ENCODE measurements at regions not wholly inside any gene's neighbourhood (a gene's known extent, or its start where the extent isn't known, plus 50 kb on each side); places are given as distances from the start of the nearest gene placed in this dataset.
A peak's percentile ranks its signal among the peaks of the same experiment; 100 is the strongest.

DNA sequence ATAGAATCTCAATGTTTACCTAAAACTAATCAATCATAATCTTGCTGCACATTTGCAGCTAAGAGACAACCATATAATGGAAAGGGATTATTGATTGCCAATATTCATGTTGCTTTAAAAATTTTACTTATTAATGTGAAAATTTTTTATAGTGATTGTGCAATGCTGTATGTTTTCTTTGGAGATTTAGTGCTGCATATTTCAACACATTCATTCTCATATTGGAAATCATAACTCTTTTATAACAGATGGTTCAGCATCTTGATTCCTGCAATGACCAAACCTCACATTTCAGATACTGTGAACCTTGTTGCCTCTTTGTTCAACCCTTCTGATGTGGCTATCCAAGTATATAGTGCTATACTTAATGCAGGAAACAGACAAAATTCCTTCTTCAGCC, 502.6 kb downstream of the C4orf33 start:
- Histone ChIP-seq H3K27me3 (ENCODE audit: insufficient read depth, low read length, poor library complexity) (no peaks in the 10 kb centered on the region), H2BK120ac (ENCODE audit: low read depth, low read length) (no peak overlapping the region), H3K79me2 (ENCODE audit: control insufficient read depth, insufficient read depth, low read length) (no peaks in the 10 kb centered on the region), H3K23ac (ENCODE audit: low read length) (no peak overlapping the region), H2AK5ac (ENCODE audit: low read length) (no peak overlapping the region), H3K4me3 (ENCODE audit: low read length) (no peak overlapping the region), H3K27ac (ENCODE audit: low read depth, low read length) (no peak overlapping the region), H2BK15ac (replicated peaks; ENCODE audit: low read depth) (no peak overlapping the region), H4K8ac (ENCODE audit: low read depth, low read length) (no peak overlapping the region), H3K18ac (ENCODE audit: low read length) (no peak overlapping the region), H3K4ac (ENCODE audit: low read depth, low read length) (no peak overlapping the region), H3K36me3 (ENCODE audit: control insufficient read depth, insufficient read depth, low read length) (no peaks in the 10 kb centered on the region), H3K79me1 (ENCODE audit: low read length) (no peaks in the 10 kb centered on the region), H3K4me1 (ENCODE audit: control insufficient read depth, low read depth, low read length) (no peaks in the 10 kb centered on the region), H3K4me2 (ENCODE audit: low read length) (no peak overlapping the region), H4K5ac (ENCODE audit: low read length) (no peak overlapping the region), H3K56ac (ENCODE audit: low read length) (no peak overlapping the region), H3K9ac (ENCODE audit: low read length) (no peak overlapping the region), H2BK5ac (ENCODE audit: low read length) (no peak overlapping the region)
- DNase-seq = no peak

DNA sequence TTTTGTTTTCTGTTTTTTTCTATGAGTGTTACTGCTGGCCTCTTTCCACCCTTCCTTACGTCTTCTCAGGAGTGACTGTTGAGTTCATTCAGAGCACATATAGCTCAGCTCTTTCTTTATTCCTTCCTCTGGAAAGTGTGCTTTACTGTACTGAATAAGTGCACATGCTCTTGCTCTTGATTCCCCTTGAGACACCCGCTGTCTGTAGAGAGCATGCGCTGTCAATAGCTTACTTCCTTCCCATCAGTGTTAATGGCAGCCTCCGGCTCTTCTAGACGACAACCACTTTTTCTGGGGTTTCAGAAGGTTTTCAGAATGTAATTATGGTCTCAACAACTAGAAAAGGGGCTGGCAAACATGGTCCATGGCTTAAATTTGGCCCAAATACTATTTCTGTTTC, 504.9 kb downstream of the C4orf33 start:
- WGBS (ENCODE audit: extremely low coverage, insufficient coverage, low lambda C conversion rate) = no CpG with 5 or more reads among the region's 5 CpGs
- H2BK120ac ChIP-seq (ENCODE audit: low read depth, low read length) = no peak overlapping the region
- no peak overlapping the region for H3K4me2 ChIP-seq (ENCODE audit: low read length)
- H3K56ac ChIP-seq (ENCODE audit: low read length) = no peak overlapping the region
- no peak overlapping the region for H3K23ac ChIP-seq (ENCODE audit: low read length)
- H3K18ac ChIP-seq (ENCODE audit: low read length) = no peak overlapping the region
- no peaks in the 10 kb centered on the region for H3K79me2 ChIP-seq (ENCODE audit: control insufficient read depth, insufficient read depth, low read length)
- no peak overlapping the region for H3K27ac ChIP-seq (ENCODE audit: low read depth, low read length)
- no peak overlapping the region for H3K4me3 ChIP-seq (ENCODE audit: low read length)
- no peak for DNase-seq
- no peak overlapping the region for H4K8ac ChIP-seq (ENCODE audit: low read depth, low read length)
- no peak overlapping the region for H3K9ac ChIP-seq (ENCODE audit: low read length)
- no peak overlapping the region for H4K5ac ChIP-seq (ENCODE audit: low read length)
- H2AK5ac ChIP-seq (ENCODE audit: low read length) = no peak overlapping the region
- no peak overlapping the region for H3K4ac ChIP-seq (ENCODE audit: low read depth, low read length)
- H3K36me3 ChIP-seq (ENCODE audit: control insufficient read depth, insufficient read depth, low read length) = no peaks in the 10 kb centered on the region
- no peaks in the 10 kb centered on the region for H3K27me3 ChIP-seq (ENCODE audit: insufficient read depth, low read length, poor library complexity)
- no peaks in the 10 kb centered on the region for H3K4me1 ChIP-seq (ENCODE audit: control insufficient read depth, low read depth, low read length)
- no peaks in the 10 kb centered on the region for H3K79me1 ChIP-seq (ENCODE audit: low read length)
- no peak overlapping the region for H2BK5ac ChIP-seq (ENCODE audit: low read length)
- no peak overlapping the region for H2BK15ac ChIP-seq (replicated peaks; ENCODE audit: low read depth)

DNA sequence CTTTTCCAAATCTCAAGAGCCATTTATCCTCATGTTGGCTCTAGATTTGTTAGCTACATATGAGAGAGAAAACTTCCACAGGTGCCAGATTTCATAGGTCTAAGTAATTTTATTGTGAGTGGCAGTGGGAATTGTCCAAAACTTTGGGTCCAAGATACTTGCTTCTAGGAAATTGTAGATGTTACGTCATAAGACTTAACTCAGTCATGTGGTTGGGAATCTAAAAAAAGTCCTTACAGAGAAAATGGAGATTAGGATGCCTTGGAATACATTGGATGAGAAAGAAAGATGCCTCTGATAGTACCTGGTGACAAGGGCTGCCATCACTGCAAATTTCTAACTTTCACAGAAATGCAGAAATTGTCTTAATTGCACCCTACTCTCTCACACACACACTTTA, 506.5 kb downstream of the C4orf33 start:
- Histone ChIP-seq H3K27ac (ENCODE audit: low read depth, low read length) (no peak overlapping the region), H2BK120ac (ENCODE audit: low read depth, low read length) (no peak overlapping the region), H2AK5ac (ENCODE audit: low read length) (no peak overlapping the region), H4K5ac (ENCODE audit: low read length) (no peak overlapping the region), H3K23ac (ENCODE audit: low read length) (no peak overlapping the region), H3K36me3 (ENCODE audit: control insufficient read depth, insufficient read depth, low read length) (no peaks in the 10 kb centered on the region), H2BK15ac (replicated peaks; ENCODE audit: low read depth) (no peak overlapping the region), H3K27me3 (ENCODE audit: insufficient read depth, low read length, poor library complexity) (no peaks in the 10 kb centered on the region), H3K4me1 (ENCODE audit: control insufficient read depth, low read depth, low read length) (no peaks in the 10 kb centered on the region), H3K4me3 (ENCODE audit: low read length) (no peak overlapping the region), H4K8ac (ENCODE audit: low read depth, low read length) (no peak overlapping the region), H3K9ac (ENCODE audit: low read length) (no peak overlapping the region), H3K4ac (ENCODE audit: low read depth, low read length) (no peak overlapping the region), H3K18ac (ENCODE audit: low read length) (no peak overlapping the region), H3K79me1 (ENCODE audit: low read length) (no peaks in the 10 kb centered on the region), H2BK5ac (ENCODE audit: low read length) (no peak overlapping the region), H3K56ac (ENCODE audit: low read length) (no peak overlapping the region), H3K79me2 (ENCODE audit: control insufficient read depth, insufficient read depth, low read length) (no peaks in the 10 kb centered on the region), H3K4me2 (ENCODE audit: low read length) (no peak overlapping the region)
- no peak for DNase-seq
- WGBS (ENCODE audit: extremely low coverage, insufficient coverage, low lambda C conversion rate) = no CpG with 5 or more reads among the region's 1 CpG

DNA sequence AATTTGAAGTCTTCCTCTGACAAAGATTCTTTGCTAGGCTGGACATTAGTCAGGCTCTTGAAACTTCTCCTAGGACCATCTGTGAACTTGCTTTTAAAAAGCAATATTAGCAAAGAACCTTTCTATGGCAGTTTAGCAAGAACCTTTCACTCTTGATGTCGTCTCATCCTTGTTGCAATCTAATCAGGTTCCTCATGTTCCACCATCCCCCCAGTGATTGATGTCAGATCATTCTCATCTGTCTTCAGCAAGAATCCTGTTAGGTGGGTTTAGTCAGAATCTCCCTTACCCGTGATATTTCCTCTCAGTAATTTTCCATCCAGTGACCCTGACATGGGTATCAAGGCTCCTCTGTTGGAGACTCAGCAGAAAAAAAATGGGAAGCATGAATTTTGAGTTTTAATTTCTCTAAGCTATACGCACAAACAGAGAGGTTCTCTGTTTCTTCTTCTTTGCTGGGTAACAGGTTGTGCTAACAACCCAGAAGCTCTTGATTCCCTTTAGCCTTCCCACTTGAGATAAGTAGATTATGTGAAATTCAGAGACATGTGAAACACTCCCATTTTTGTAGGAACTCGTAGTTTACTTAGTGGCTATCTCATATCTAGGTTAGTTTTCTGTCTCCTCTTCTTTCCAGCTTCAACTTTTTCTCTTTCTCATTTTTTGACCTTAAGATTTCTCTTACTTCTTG, 507.4 kb downstream of the C4orf33 start:
- WGBS (ENCODE audit: extremely low coverage, insufficient coverage, low lambda C conversion rate) = no CpG with 5 or more reads among the region's 4 CpGs
- Histone ChIP-seq H3K36me3 (ENCODE audit: control insufficient read depth, insufficient read depth, low read length) (no peaks in the 10 kb centered on the region), H3K4me1 (ENCODE audit: control insufficient read depth, low read depth, low read length) (no peaks in the 10 kb centered on the region), H3K23ac (ENCODE audit: low read length) (no peak overlapping the region), H3K18ac (ENCODE audit: low read length) (no peak overlapping the region), H3K4me2 (ENCODE audit: low read length) (no peak overlapping the region), H3K4me3 (ENCODE audit: low read length) (no peak overlapping the region), H2BK5ac (ENCODE audit: low read length) (no peak overlapping the region), H2BK15ac (replicated peaks; ENCODE audit: low read depth) (no peak overlapping the region), H4K5ac (ENCODE audit: low read length) (no peak overlapping the region), H3K27ac (ENCODE audit: low read depth, low read length) (no peak overlapping the region), H3K79me2 (ENCODE audit: control insufficient read depth, insufficient read depth, low read length) (no peaks in the 10 kb centered on the region), H3K9ac (ENCODE audit: low read length) (no peak overlapping the region), H3K79me1 (ENCODE audit: low read length) (no peaks in the 10 kb centered on the region), H2BK120ac (ENCODE audit: low read depth, low read length) (no peak overlapping the region), H2AK5ac (ENCODE audit: low read length) (no peak overlapping the region), H3K56ac (ENCODE audit: low read length) (no peak overlapping the region), H4K8ac (ENCODE audit: low read depth, low read length) (no peak overlapping the region), H3K4ac (ENCODE audit: low read depth, low read length) (no peak overlapping the region), H3K27me3 (ENCODE audit: insufficient read depth, low read length, poor library complexity) (no peaks in the 10 kb centered on the region)
- peak; percentile 8 for DNase-seq

DNA sequence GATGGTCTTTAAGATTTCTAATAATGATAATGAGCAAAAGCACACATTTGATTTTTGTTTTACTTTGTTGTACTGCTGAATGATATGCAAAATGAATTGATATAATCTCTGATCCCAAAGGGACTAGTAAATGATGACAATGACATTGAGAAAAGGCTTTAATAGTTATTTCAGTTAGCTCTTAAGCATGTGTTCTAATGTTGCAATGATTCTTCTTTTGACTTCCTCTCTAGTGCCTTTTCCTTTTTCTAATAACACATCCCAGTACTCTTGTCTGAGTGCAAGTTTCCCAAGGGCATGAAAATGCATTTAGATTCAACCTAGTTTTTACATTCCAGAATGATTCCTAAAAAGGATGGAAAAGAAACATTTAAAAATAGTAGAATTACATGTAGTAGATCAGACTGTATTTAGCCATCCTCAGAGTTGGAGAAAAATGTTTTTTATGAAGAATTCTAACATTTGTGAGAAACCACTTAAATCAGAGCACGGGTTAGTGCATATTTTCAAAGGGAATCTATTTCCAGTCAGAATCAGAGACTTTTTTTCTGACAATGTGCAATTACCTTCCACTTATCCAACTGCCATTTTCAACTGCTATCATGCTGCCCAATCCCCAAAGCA, 508.8 kb downstream of the C4orf33 start:
- Histone ChIP-seq H3K27me3 (ENCODE audit: insufficient read depth, low read length, poor library complexity) (no peaks in the 10 kb centered on the region), H2AK5ac (ENCODE audit: low read length) (no peak overlapping the region), H3K18ac (ENCODE audit: low read length) (no peak overlapping the region), H3K23ac (ENCODE audit: low read length) (no peak overlapping the region), H3K4me3 (ENCODE audit: low read length) (no peak overlapping the region), H4K5ac (ENCODE audit: low read length) (no peak overlapping the region), H3K27ac (ENCODE audit: low read depth, low read length) (no peak overlapping the region), H3K9ac (ENCODE audit: low read length) (no peak overlapping the region), H3K36me3 (ENCODE audit: control insufficient read depth, insufficient read depth, low read length) (no peaks in the 10 kb centered on the region), H3K79me2 (ENCODE audit: control insufficient read depth, insufficient read depth, low read length) (no peaks in the 10 kb centered on the region), H2BK15ac (replicated peaks; ENCODE audit: low read depth) (no peak overlapping the region), H2BK120ac (ENCODE audit: low read depth, low read length) (no peak overlapping the region), H3K4me2 (ENCODE audit: low read length) (no peak overlapping the region), H3K79me1 (ENCODE audit: low read length) (no peaks in the 10 kb centered on the region), H3K4ac (ENCODE audit: low read depth, low read length) (no peak overlapping the region), H4K8ac (ENCODE audit: low read depth, low read length) (no peak overlapping the region), H2BK5ac (ENCODE audit: low read length) (no peak overlapping the region), H3K4me1 (ENCODE audit: control insufficient read depth, low read depth, low read length) (no peaks in the 10 kb centered on the region), H3K56ac (ENCODE audit: low read length) (no peak overlapping the region)
- WGBS (ENCODE audit: extremely low coverage, insufficient coverage, low lambda C conversion rate) = no CpG with 5 or more reads among the region's 1 CpG
- no peak for DNase-seq

DNA sequence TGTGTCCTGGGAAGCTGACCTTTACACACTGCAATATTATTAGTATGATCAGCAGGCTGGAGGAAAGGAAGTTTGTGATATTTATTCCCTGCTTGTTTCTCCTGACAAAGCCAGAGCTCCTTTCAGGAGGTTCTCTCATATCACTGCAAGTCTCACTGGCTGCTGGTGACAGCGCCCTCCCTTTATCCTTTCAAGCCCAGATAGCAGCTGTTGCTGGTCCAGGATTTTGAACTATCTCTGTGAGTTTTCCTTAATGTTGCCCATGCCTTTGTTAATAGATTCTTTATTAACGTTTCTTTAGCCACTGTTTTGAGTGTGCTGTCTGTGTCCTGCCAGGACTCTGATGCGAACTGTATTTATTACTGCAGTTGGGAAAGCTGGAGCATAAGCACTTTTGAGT, 518.7 kb downstream of the C4orf33 start:
- no peak overlapping the region for H3K23ac ChIP-seq (ENCODE audit: low read length)
- DNase-seq = no peak
- H3K4me3 ChIP-seq (ENCODE audit: low read length) = no peak overlapping the region
- no peak overlapping the region for H2BK5ac ChIP-seq (ENCODE audit: low read length)
- no peak overlapping the region for H4K8ac ChIP-seq (ENCODE audit: low read depth, low read length)
- no peaks in the 10 kb centered on the region for H3K79me1 ChIP-seq (ENCODE audit: low read length)
- no peak overlapping the region for H3K18ac ChIP-seq (ENCODE audit: low read length)
- no peak overlapping the region for H2BK15ac ChIP-seq (replicated peaks; ENCODE audit: low read depth)
- no peaks in the 10 kb centered on the region for H3K4me1 ChIP-seq (ENCODE audit: control insufficient read depth, low read depth, low read length)
- H2BK120ac ChIP-seq (ENCODE audit: low read depth, low read length) = no peak overlapping the region
- no peaks in the 10 kb centered on the region for H3K36me3 ChIP-seq (ENCODE audit: control insufficient read depth, insufficient read depth, low read length)
- H4K5ac ChIP-seq (ENCODE audit: low read length) = no peak overlapping the region
- no peak overlapping the region for H3K4ac ChIP-seq (ENCODE audit: low read depth, low read length)
- H3K9ac ChIP-seq (ENCODE audit: low read length) = no peak overlapping the region
- H3K79me2 ChIP-seq (ENCODE audit: control insufficient read depth, insufficient read depth, low read length) = no peaks in the 10 kb centered on the region
- no peak overlapping the region for H3K4me2 ChIP-seq (ENCODE audit: low read length)
- no CpG with 5 or more reads among the region's 3 CpGs for WGBS (ENCODE audit: extremely low coverage, insufficient coverage, low lambda C conversion rate)
- H3K27ac ChIP-seq (ENCODE audit: low read depth, low read length) = no peak overlapping the region
- no peak overlapping the region for H2AK5ac ChIP-seq (ENCODE audit: low read length)
- H3K27me3 ChIP-seq (ENCODE audit: insufficient read depth, low read length, poor library complexity) = no peaks in the 10 kb centered on the region
- H3K56ac ChIP-seq (ENCODE audit: low read length) = no peak overlapping the region
